Calu3 (cell line): ENCODE measurements at regions not wholly inside any gene's neighbourhood (a gene's known extent, or its start where the extent isn't known, plus 50 kb on each side); places are given as distances from the start of the nearest gene placed in this dataset.
A peak's percentile ranks its signal among the peaks of the same experiment; 100 is the strongest.
"Not testable (repeated sequence)": the region's sequence is repeated elsewhere in the genome, so short reads cannot be mapped to it uniquely, and the experiment has no call there.

ENCODE experiments used
- BruUV-seq: library from RNA; stranded (reverse); fragments of 400-500 nt; replicated peaks from 2 replicates; lab custom pipeline; 2021; lab: Mats Ljungman, UMichigan
- CTCF ChIA-PET: fragments of 300-600 bp; sonication (Branson Sonifier 250); formaldehyde crosslinking; loops from one replicate; lab custom pipeline; 2022; ENCODE audit warnings: antibody characterized with exemption; lab: Charles Lee
- DNase-seq: peaks from one replicate; pipeline ENCODE4 v3.0.0; 2022
- H3K27ac Mint-ChIP-seq: one replicate; pipeline ENCODE4 v1.8.0; 2022; ENCODE audit warnings: mixed read lengths; ENCODE audit not compliant: unreplicated experiment
- H3K27me3 Mint-ChIP-seq: one replicate; pipeline ENCODE4 v1.8.0; 2022; ENCODE audit warnings: mixed read lengths; ENCODE audit not compliant: unreplicated experiment
- H3K36me3 Mint-ChIP-seq: one replicate; pipeline ENCODE4 v1.8.0; 2022; ENCODE audit warnings: mild to moderate bottlenecking, moderate library complexity, mixed read lengths; ENCODE audit not compliant: insufficient read depth, unreplicated experiment
- H3K4me1 Mint-ChIP-seq: one replicate; pipeline ENCODE4 v1.8.0; 2022; ENCODE audit warnings: mild to moderate bottlenecking, low read depth, mixed read lengths; ENCODE audit not compliant: unreplicated experiment
- H3K4me3 Mint-ChIP-seq: one replicate; pipeline ENCODE4 v1.8.0; 2022; ENCODE audit warnings: mild to moderate bottlenecking, low read depth, moderate library complexity, mixed read lengths; ENCODE audit not compliant: unreplicated experiment
- H3K9me3 Mint-ChIP-seq: one replicate; pipeline ENCODE4 v1.8.0; 2022; ENCODE audit warnings: low read depth, mixed read lengths; ENCODE audit not compliant: unreplicated experiment
- CTCF ChIP-seq: fragments of 200-600 bp; IDR thresholded peaks from one replicate; pipeline ENCODE4 v1.8.0; 2022; ENCODE audit warnings: antibody characterized with exemption; ENCODE audit not compliant: unreplicated experiment
- intact Hi-C: fragments of 100-400 bp; cut with micrococcal nuclease; formaldehyde crosslinking; loops from one replicate; pipeline ENCODE4 v1.10.0; 2022; ENCODE audit not compliant: unreplicated experiment

GRCh38 chr7:138395763-138396162 lies 64.3 kb upstream of the TRIM24 start:
- Mint-ChIP-seq H3K27ac (peak overlapping the region; percentile 77), H3K4me3 (peak overlapping the region; percentile 23), H3K27me3 (no peaks in the 10 kb centered on the region), H3K9me3 (no peaks in the 10 kb centered on the region), H3K4me1 (peaks cover 18% of the 10 kb centered on the region), H3K36me3 (peaks cover 11% of the 10 kb centered on the region)
- TF ChIP-seq CTCF, result no peak
- CTCF ChIA-PET, result no interaction called here
- no peak for DNase-seq
- no TSS peak for BruUV-seq
- intact Hi-C loops, result loop anchor here (5.0 kb wide), 2 partner anchors 67 to 233 kb away; partner anchors contain the start of gene TRIM24

GRCh38 chr7:138396251-138397070 lies 63.6 kb upstream of the TRIM24 start:
- H3K27ac Mint-ChIP-seq, result peak overlapping the region; percentile 77
- intact Hi-C loops, result loop anchor here (5.0 kb wide), 2 partner anchors 66 to 234 kb away; partner anchors contain the start of gene TRIM24
- H3K27me3 Mint-ChIP-seq, result no peaks in the 10 kb centered on the region
- CTCF ChIA-PET, result interaction anchor here (0.6 to 0.7 kb wide), 2 partner anchors 43 to 90 kb away, joined by 3 read pairs; no protein-coding TSS in a partner anchor
- no peaks in the 10 kb centered on the region for H3K9me3 Mint-ChIP-seq
- H3K4me3 Mint-ChIP-seq, result peak overlapping the region; percentile 23
- no peak for TF ChIP-seq CTCF
- H3K4me1 Mint-ChIP-seq, result peaks cover 18% of the 10 kb centered on the region
- no TSS peak for BruUV-seq
- DNase-seq, result peak; percentile 81
- H3K36me3 Mint-ChIP-seq, result peaks cover 11% of the 10 kb centered on the region

GRCh38 chr7:138397071-138397433 lies 63.0 kb upstream of the TRIM24 start:
- DNase-seq, H3K27ac Mint-ChIP-seq, BruUV-seq, H3K9me3 Mint-ChIP-seq, H3K4me3 Mint-ChIP-seq, H3K27me3 Mint-ChIP-seq: not testable (repeated sequence)
- Mint-ChIP-seq H3K4me1 (peaks cover 18% of the 10 kb centered on the region), H3K36me3 (peaks cover 11% of the 10 kb centered on the region)
- CTCF ChIA-PET, result interaction anchor here (0.7 kb wide), 1 partner anchor 43 kb away, joined by 3 read pairs; no protein-coding TSS in a partner anchor
- intact Hi-C loops, result loop anchor here (5.0 kb wide), 2 partner anchors 65 to 235 kb away; partner anchors contain the start of gene TRIM24

- no peak for DNase-seq
- intact Hi-C loops, result loop anchor here (5.0 kb wide), 2 partner anchors 63 to 237 kb away; partner anchors contain the start of gene TRIM24
- Mint-ChIP-seq H3K4me1 (peaks cover 18% of the 10 kb centered on the region), H3K4me3 (no peak overlapping the region), H3K36me3 (peaks cover 11% of the 10 kb centered on the region), H3K27me3 (no peaks in the 10 kb centered on the region), H3K9me3 (no peaks in the 10 kb centered on the region), H3K27ac (no peak overlapping the region)
- no TSS peak for BruUV-seq
- CTCF ChIA-PET, result interaction anchor here (0.7 kb wide), 1 partner anchor 703 kb away, joined by 3 read pairs; no protein-coding TSS in a partner anchor
- no peak for TF ChIP-seq CTCF
Measured at GRCh38 chr7:138398857-138399256, 61.2 kb upstream of the TRIM24 start.
